HG03135 (cell line): ENCODE measurements at regions not wholly inside any gene's neighbourhood (a gene's known extent, or its start where the extent isn't known, plus 50 kb on each side); places are given as distances from the start of the nearest gene placed in this dataset.

ENCODE experiments used
- ATAC-seq: cut with Tn5 transposase; IDR thresholded peaks from one replicate; pipeline ENCODE4 v1.9.1; 2021; ENCODE audit warnings: mild to moderate bottlenecking, moderate library complexity; ENCODE audit not compliant: unreplicated experiment

GRCh38 chr3:127132876-127133275, 60.1 kb upstream of the PRR23E start:
- no peak for ATAC-seq

DNA sequence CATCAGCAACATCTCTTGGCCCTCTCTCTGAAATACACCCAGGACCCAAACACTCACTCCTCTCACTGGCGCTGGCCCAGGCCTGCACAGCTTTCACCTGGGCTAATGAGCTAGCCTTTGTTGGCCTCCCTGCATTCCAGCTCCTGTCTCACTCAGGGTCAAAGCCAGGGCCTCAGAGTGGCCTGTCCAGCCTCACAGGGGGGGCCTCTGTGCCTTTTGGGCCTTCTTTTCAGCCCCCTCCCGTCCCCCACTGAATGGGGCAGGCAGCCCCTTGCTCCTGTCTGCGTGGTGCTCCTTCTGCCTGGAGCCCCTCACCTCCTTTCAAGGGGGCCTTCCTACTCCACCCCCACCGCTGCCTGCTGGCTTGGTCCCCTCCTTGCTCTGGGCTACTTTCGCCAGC, 59.0 kb upstream of the PRR23E start:
- ATAC-seq: no peak

DNA sequence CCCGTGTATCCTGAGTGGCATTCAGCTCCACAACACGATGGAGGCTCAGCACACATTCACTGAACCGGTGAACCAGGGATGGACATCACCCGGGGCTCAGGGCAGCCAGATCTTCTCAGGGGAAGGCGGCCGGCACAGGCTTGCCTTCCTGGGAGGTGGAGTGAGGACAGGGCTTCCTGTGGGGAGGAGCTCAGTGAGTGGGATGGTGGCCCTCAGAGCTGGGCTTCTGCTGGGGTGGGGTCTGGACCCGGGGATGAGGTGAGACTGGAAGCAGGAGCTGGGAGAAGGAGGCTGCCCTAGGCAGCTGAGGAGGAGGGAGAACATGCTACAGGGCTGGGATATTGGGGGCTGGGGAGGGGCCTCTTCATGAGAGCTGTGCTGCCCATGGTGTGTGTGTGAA, 58.5 kb upstream of the PRR23E start:
- no peak for ATAC-seq

DNA sequence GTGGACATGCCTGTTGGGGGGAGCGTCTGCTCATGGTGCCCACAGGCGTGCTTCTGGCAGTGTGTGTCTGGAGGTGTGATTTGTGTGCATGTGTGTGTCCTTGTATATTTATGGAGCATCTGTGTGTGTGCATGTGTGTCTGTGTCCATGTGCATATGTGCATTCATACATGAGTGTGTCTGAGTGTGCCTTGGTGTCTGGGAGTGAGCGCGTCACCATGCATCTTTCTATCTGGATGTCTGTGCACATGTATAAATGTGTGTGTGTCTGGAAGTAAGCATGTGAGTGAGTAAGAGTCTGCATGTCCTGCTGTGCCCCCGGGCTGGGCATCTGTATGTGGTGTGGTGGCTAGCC, 58.1 kb upstream of the PRR23E start:
- no peak for ATAC-seq

GRCh38 chr3:127135241-127136023, 57.5 kb upstream of the PRR23E start:
- ATAC-seq: no peak

- ATAC-seq: no peak
Observed at GRCh38 chr3:127136024-127136600, 56.8 kb upstream of the PRR23E start.

DNA sequence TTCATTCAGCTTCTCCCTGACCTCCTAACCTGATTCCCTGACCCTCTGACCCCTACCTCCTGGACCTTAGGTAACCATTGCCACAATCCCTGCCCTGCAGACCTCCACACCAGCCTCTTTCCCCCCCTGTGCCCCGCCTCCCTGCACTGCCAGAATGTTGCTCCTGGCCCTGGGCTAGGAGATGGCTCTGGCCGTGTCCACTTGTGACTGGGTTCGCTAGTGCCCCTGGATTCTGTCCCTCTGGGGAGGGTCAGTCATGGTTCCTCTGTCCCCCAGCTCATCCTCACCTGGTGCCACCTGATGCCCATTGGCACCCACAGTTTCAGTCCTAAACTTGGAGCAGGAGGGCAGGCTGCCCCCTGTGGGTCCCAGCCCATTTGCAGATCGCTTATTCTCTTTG, 56.2 kb upstream of the PRR23E start:
- no peak for ATAC-seq

- ATAC-seq: no peak
Observed at GRCh38 chr3:127137113-127137512, 55.8 kb upstream of the PRR23E start.

GRCh38 chr3:127137757-127138536, 55.0 kb upstream of the PRR23E start:
- ATAC-seq: no peak

DNA sequence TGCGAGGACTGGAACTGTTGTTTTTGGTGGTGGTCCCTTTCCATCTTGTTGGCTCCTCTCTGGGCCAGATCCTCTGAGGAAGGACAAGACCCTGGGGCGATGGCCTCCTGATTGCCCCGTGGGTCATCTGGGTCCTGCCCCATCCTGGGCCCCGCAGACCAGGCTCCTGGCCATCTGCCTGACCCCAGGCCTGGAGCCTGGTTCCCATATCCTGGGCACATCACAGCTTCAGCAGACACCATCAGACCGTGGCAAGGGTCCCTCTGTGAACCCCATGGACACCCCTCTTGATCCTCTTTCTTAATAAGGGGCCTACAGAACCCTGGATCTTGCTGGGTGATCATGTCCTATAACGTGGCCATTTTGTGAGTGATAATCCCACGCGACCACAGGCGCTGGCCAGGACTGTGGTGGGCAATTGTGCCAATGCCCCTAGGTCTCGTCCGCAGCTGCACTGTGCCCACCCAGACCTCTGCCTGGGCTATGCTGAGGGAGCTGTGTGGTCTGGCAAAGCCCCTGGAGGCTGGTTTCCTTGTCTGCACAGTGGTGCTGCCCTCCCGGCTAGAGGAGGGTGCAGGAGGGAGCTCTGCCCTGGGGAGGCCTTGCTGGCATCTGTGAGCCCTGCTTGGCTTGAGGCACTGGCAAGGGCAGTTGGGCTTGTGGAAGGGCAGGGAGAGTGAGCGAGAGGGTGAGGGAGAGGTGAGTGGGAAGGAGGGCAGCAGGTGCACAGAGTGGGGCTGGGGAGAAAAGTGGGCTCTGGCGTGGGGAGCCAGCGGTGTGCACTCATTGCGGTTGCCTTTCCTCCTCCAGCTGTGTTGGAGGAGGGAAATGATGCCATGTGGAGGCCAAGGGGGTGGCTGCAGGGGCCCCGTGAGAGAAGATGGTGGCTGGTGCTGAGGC, 53.1 kb upstream of the PRR23E start:
- no peak for ATAC-seq

- no peak for ATAC-seq
Observed at GRCh38 chr3:127140501-127141460, 52.1 kb upstream of the PRR23E start.

GRCh38 chr3:127141921-127142730, 50.8 kb upstream of the PRR23E start:
- ATAC-seq: no peak
